Prostate gland (tissue), 2 donors: ENCODE measurements at regions not wholly inside any gene's neighbourhood (a gene's known extent, or its start where the extent isn't known, plus 50 kb on each side); places are given as distances from the start of the nearest gene placed in this dataset.

ENCODE experiments used
- DNase-seq: peaks from one replicate; pipeline ENCODE4 v3.0.0-alpha.2; 2019; ENCODE audit warnings: low spot score
- H3K27ac ChIP-seq, 2 donors: fragments of 200-600 bp; sonication (generic); 2 replicates each; pipeline ENCODE4 v1.5.1; 2017 to 2019
- H3K27me3 ChIP-seq: fragments of 200-600 bp; sonication (generic); replicated peaks from 2 replicates; pipeline ENCODE4 v1.5.1; 2019; ENCODE audit not compliant: insufficient read depth
- H3K36me3 ChIP-seq, 2 donors: fragments of 200-600 bp; sonication (generic); 1 replicate in 1 of 2; 2 replicates in 1 of 2; pipeline versions ENCODE4 v1.5.1 to v1.8.1; 2017 to 2019
- H3K4me1 ChIP-seq: fragments of 200-600 bp; sonication (generic); replicated peaks from 2 replicates; pipeline ENCODE4 v1.5.1; 2019
- H3K4me3 ChIP-seq, 2 donors: fragments of 200-600 bp; sonication (generic); 2 replicates each; pipeline ENCODE4 v1.5.1; 2017 to 2019
- H3K9me3 ChIP-seq: fragments of 200-600 bp; sonication (generic); 2 replicates; pipeline ENCODE4 v1.5.1; 2017
- POLR2A ChIP-seq: fragments of 450-650 bp; IDR thresholded peaks from one replicate; pipeline ENCODE4 v1.6.1; 2016; ENCODE audit warnings: antibody characterized with exemption, mild to moderate bottlenecking
- POLR2AphosphoS5 ChIP-seq: sonication (generic); formaldehyde crosslinking; IDR thresholded peaks from one replicate; pipeline ENCODE4 v1.6.1; 2017; ENCODE audit warnings: antibody characterized with exemption
- WGBS: methylation state at CpG from one replicate; pipeline ENCODE4 v1.1.5; 2018; 5-methylcytosine and 5-hydroxymethylcytosine counted together
- intact Hi-C: fragments of 100-400 bp; cut with DNase I; formaldehyde crosslinking; loops from one replicate; pipeline ENCODE4 v1.14.2; 2022
- TF ChIP-seq, protein P1 (sequence below), 4 experiments: fragments of 200-600 bp in 2 of 4; fragments of 450-650 bp in 2 of 4; sonication (generic) in 2 of 4; IDR thresholded peaks; 1 replicate in 3 of 4; 2 replicates in 1 of 4; pipeline ENCODE4 v1.5.1; 2016 to 2019; ENCODE audit warnings: antibody characterized with exemption in 4 of 4, mild to moderate bottlenecking in 2 of 4, moderate library complexity in 2 of 4

DNA sequence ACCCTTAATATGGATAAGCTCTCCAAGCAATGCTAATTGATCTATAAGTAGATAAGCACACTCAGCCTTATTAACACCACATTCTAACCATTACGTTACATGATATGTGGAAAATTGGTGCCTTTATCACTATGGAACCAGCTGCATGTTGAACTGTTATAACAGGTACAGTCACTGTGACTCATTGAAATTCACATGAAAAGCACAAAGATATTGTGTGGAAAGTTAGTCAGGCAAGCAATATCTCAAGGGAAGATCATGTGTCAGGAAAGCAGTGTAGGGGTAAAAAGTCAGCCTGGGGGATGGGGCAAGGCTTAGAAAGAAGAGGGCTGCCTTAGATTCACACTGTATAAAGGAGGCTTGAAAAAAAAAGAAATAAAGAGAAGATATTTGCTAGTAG lies 313.7 kb upstream of the SMIM31 start:
- Histone ChIP-seq H3K27ac (no peak overlapping the region), H3K9me3 (no peaks in the 10 kb centered on the region), H3K27me3 (no peaks in the 10 kb centered on the region), H3K4me1 (no peaks in the 10 kb centered on the region), H3K4me3 (no peak overlapping the region), H3K36me3 (no peaks in the 10 kb centered on the region)
- 86% methylated on average over 1 of the region's 1 CpG for WGBS
- DNase-seq, result no peak
- intact Hi-C loops, result no loop called here
- TF ChIP-seq, protein P1, sequence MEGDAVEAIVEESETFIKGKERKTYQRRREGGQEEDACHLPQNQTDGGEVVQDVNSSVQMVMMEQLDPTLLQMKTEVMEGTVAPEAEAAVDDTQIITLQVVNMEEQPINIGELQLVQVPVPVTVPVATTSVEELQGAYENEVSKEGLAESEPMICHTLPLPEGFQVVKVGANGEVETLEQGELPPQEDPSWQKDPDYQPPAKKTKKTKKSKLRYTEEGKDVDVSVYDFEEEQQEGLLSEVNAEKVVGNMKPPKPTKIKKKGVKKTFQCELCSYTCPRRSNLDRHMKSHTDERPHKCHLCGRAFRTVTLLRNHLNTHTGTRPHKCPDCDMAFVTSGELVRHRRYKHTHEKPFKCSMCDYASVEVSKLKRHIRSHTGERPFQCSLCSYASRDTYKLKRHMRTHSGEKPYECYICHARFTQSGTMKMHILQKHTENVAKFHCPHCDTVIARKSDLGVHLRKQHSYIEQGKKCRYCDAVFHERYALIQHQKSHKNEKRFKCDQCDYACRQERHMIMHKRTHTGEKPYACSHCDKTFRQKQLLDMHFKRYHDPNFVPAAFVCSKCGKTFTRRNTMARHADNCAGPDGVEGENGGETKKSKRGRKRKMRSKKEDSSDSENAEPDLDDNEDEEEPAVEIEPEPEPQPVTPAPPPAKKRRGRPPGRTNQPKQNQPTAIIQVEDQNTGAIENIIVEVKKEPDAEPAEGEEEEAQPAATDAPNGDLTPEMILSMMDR (IDR thresholded peaks at IDR 0.05), result no peak
- TF ChIP-seq POLR2AphosphoS5, result no peak
- no peak for TF ChIP-seq POLR2A

DNA sequence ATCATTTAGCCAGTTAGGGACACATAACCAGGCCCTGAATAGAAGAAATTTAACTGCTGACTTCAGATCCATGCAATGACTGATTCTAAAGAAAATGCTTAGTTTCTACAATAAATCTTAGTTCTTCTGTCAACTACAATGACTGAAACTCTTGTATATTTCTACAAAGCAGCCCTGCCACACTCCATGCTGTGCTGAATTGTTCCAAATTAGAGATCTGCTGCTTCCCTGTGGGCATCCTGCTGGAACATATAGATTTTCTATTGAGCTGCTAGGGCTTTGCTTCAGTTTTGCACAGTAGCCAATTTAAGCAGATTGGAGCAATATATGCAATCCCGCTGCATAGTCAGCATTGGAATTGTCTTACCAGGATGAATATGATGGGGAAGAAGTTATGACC lies 312.8 kb upstream of the SMIM31 start:
- DNase-seq, result no peak
- Histone ChIP-seq H3K27ac (no peak overlapping the region), H3K4me3 (no peak overlapping the region), H3K27me3 (no peaks in the 10 kb centered on the region), H3K36me3 (no peaks in the 10 kb centered on the region), H3K9me3 (no peaks in the 10 kb centered on the region), H3K4me1 (no peaks in the 10 kb centered on the region)
- no peak for TF ChIP-seq POLR2A
- no peak for TF ChIP-seq POLR2AphosphoS5
- TF ChIP-seq, protein P1 (IDR thresholded peaks at IDR 0.05), result no peak
- intact Hi-C loops, result no loop called here
- 100% methylated on average over 1 of the region's 1 CpG for WGBS

DNA sequence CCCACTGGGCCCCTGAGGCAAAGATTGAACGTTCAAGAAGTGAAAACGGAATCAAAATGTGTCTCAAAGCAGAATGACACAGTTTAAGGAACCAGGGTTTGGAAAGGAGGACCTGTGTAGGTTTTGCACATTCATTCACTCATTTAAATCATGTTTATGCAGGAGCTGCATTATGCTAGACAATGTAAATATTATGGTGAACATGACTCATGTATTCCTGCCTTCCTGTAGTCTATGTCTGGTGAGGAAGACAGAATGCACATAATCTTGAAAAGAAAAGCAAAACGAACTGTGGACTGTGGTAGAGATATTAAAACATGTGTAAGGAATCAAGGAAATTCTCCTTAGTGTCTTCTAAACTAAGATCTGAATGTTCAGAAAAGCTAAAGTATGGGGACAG lies 311.8 kb upstream of the SMIM31 start:
- TF ChIP-seq POLR2A (no peak), POLR2AphosphoS5 (no peak)
- TF ChIP-seq, protein P1 (IDR thresholded peaks at IDR 0.05), result no peak
- intact Hi-C loops, result no loop called here
- Histone ChIP-seq H3K36me3 (no peaks in the 10 kb centered on the region), H3K4me3 (no peak overlapping the region), H3K27ac (no peak overlapping the region), H3K27me3 (no peaks in the 10 kb centered on the region), H3K9me3 (no peaks in the 10 kb centered on the region), H3K4me1 (no peaks in the 10 kb centered on the region)
- DNase-seq, result no peak
- WGBS, result 70% methylated on average over 3 of the region's 3 CpGs

DNA sequence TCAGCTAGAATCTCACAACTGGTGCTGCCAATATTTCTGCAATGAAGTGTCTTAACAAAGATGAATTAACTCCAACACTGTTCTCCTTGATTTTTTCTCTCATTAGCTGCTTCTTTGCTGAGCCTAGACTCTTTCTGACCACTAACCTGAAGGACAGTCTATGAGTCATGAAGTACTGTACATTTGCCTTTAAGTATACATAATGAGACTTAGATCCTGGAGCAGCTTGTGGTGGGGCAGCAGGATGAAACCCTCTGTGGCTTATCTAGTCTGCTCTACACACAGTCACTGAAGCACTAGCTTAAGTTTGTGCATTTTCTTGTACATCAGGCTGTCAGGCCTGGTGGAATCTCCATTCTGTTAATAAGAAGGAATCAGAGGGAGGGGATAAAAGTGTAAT lies 307.4 kb upstream of the SMIM31 start:
- Histone ChIP-seq H3K27me3 (no peaks in the 10 kb centered on the region), H3K36me3 (no peaks in the 10 kb centered on the region), H3K9me3 (no peaks in the 10 kb centered on the region), H3K4me1 (no peaks in the 10 kb centered on the region), H3K4me3 (no peak overlapping the region), H3K27ac (no peak overlapping the region)
- intact Hi-C loops, result no loop called here
- DNase-seq, result no peak
- TF ChIP-seq POLR2AphosphoS5 (no peak), POLR2A (no peak)
- TF ChIP-seq, protein P1 (IDR thresholded peaks at IDR 0.05), result no peak

DNA sequence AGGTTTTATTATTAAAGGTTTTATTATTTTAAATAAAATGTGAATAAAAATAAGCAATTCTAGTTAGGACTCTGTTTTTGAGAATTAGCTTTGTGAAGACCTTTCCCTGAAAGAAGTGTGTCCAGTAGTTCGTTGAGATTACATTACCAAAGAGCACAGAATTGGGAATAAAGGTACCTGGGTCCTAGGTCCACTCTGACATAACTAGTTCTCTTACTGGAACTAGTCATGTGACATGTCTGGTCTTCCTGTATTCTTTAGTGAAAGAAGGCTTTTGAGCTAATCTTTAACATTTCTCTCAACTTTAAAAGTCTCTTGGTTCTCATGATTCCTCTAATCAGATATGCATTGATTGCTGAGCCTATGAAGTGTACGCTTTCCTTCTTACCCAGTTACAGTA lies 292.0 kb upstream of the SMIM31 start:
- no peak for DNase-seq
- Histone ChIP-seq H3K4me3 (no peak overlapping the region), H3K27me3 (no peaks in the 10 kb centered on the region), H3K9me3 (no peaks in the 10 kb centered on the region), H3K36me3 (no peaks in the 10 kb centered on the region), H3K4me1 (no peaks in the 10 kb centered on the region), H3K27ac (no peak overlapping the region)
- no peak for TF ChIP-seq POLR2A
- TF ChIP-seq, protein P1 (IDR thresholded peaks at IDR 0.05), result no peak
- intact Hi-C loops, result no loop called here
- 57% methylated on average over 2 of the region's 2 CpGs for WGBS
